Head of caudate nucleus (tissue), 42 donors: ENCODE measurements at regions not wholly inside any gene's neighbourhood (a gene's known extent, or its start where the extent isn't known, plus 50 kb on each side); places are given as distances from the start of the nearest gene placed in this dataset.
A peak's percentile ranks its signal among the peaks of the same experiment; 100 is the strongest.
"Not testable (repeated sequence)": the region's sequence is repeated elsewhere in the genome, so short reads cannot be mapped to it uniquely, and the experiment has no call there.

ENCODE experiments used
- DNase-seq, 42 donors: peaks; one replicate each; pipeline versions ENCODE4 v3.0.0 to v3.0.0-alpha.2; 2020 to 2021; ENCODE audit warnings: mixed read lengths in 7 of 42
- intact Hi-C: fragments of 100-400 bp; cut with DNase I; formaldehyde crosslinking; loops from one replicate; pipeline ENCODE4 v1.15.0; 2022

DNA sequence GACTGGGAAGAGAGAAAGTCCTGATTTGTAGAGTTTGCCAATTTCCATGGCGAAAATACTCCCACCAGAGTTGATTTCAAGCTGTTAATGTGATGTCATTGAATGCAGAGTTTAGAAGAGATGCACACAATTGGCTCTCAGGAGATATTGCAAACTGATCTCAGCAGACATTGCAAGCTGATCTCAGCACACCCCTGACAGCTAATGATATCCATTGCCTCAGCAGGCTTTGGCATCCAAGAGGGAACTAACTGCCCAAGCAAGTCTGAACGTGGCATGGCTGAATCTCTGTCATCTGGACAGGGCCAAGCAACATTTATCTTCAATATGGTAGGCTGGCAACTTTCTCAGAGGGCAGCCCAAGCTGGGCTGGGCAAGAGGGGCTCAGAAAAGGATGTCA, 78.4 kb upstream of the CYP1B1 start:
- intact Hi-C loops = no loop called here
- no peak for DNase-seq

DNA sequence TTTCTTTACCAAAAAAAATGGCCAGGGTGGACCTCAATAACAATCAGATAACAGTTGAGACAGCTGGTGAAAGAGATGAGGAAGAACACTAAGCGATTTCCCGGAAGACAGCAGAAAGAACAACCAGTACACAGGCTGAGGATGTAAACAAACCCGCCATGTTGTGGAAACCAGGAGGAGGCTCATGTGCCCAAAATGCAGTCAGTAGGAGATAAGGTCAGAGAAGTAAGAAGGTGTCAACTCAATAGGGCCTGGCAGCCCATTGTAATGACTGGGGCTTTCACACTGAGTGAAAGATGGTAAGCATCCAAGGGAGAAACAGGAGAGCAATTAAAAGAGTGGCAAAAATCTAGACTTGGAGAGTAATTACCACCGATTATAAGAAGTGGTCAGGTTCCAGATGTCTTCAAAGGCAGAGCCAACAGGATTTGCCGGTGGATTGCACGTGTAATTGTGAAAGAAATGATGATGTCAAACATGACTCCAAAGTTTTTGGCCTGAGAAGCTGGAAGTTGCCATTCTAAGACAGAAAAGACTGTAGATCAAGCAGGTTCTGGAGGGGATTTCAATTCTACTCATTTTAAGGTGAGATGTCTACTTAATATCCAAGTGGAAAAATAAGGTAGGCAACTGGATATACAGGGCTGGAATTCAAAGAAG, 77.7 kb upstream of the CYP1B1 start:
- intact Hi-C loops = no loop called here
- DNase-seq = no peak

DNA sequence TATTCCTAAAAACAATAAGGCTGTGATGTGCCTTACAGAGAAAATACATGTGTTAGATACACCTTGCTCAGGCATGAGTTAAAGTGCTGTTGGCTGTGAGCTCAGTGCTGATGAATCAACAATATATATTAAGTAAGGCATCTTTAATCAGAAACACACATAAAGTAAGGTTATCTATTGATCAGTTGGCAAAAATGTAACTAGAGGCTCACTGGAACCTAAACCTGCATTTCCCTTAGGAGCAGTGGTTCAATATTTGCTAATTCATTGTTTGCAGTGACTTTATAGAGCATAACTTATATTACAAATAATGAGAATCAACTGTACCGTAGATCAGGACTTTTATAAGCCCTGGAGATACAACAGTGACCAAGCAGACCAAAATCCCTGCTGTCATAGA, 77.0 kb upstream of the CYP1B1 start:
- intact Hi-C loops = no loop called here
- DNase-seq = no peak

DNA sequence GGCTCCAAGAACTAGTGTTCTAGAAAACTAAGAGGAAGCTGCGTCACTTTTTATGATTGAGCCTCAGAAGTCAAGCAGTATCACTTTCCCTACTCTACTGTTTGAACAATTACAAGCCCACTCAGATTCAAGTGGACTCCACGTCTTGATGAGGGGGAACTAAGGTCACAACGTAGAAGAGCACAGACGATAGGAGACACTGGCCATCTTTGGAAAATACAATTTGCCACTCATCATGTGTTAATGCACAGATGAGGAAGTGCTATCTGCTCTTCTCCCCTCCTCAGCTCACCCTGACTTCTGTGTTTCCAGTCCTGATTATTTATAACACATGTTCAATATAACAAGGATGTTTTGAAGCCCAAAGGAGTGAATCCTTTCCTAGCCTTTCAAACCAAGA, 76.1 kb upstream of the CYP1B1 start:
- intact Hi-C loops = no loop called here
- no peak for DNase-seq

DNA sequence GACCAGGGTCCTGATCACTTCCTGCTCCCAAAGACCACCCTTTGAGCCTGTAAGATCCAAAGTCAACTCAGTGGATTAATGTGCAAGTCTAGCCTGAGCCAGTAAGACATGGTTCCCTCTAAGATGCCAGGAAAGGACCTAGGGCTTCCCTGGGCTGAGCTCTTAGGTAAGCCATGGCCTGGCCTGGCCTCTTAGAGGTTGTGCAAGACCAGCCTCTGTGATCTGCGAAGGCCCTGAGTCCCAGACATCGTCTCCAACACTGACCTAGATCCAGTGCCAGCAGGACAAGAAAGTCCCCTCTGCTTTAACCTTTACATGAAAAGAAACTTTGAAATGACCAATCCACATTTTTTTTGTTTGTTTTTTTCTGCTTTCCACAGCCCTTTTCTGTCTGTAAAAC, 73.6 kb upstream of the CYP1B1 start:
- no peak for DNase-seq
- intact Hi-C loops = no loop called here

DNA sequence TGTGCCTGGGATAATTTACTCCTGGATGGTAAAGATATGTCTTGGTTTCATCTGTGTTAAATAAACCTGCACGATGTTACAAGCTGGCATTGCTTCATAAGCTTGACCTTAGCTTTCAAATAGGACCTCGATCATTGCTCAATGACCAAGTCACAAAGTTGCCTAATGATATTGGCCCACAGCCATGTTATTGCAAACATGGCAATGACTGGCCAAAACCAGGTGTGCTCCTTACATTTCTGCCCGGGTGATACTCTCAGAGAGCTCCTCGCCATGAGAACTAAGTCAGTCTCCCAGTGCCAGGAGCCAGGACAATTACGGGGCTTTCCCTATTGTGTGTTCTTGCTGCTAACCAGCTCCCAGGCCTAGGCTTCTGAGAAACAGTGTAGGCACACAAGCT, 72.5 kb upstream of the CYP1B1 start:
- DNase-seq = no peak
- intact Hi-C loops = no loop called here

DNA sequence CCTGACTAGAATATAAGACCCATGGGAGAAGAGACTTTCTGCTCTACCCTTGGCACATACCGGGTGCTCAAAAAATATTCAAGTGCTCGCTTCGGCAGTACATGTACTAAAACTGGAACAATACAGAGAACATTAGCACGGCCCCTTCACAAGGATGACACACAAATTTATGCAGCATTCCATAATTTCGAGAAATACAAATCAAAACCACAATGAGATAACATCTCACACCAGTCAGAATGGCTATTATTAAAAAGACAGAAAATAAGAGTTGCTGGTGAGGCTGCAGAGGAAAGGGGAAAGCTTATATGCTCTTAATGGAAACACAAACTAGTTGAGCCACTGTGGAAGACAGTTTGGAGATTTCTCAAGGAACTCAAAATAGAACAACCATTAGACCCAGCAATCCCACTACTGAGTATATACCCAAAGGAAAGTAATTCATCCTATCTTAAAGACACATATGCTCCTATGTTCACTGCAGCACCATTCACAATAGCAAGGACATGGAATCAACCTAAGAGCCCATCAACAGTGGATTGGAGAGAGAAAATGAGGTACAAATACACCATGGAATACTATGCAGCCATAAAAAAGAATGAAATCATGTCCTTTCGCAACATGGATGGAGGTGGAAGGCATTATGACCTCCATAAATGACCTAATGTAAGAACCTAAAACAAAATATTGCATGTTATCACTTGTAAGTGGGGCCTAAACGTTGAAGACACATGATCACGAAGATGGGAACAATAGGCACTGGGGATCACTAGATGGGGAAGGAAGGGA, 71.6 kb upstream of the CYP1B1 start:
- no peak for DNase-seq
- intact Hi-C loops = no loop called here

DNA sequence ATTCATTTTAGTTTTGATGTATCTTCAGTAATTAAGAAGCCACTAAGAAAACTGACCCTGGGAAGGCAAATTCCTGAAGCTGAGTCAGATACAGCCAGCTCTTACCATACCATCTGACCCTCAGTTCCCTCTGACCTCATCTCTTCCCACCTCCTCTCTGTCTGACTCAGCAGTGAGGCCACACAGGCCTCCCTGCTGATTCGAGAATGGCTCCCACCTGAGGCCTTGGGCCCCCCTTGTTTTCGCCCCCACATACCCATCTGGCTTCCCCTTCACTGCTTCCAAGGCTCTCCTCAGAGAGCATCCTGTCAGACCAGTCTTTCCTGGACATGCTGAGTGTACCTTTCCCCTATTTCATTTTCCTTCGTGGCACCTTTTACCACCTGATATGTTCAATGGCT, 71.0 kb upstream of the CYP1B1 start:
- intact Hi-C loops = no loop called here
- no peak for DNase-seq

DNA sequence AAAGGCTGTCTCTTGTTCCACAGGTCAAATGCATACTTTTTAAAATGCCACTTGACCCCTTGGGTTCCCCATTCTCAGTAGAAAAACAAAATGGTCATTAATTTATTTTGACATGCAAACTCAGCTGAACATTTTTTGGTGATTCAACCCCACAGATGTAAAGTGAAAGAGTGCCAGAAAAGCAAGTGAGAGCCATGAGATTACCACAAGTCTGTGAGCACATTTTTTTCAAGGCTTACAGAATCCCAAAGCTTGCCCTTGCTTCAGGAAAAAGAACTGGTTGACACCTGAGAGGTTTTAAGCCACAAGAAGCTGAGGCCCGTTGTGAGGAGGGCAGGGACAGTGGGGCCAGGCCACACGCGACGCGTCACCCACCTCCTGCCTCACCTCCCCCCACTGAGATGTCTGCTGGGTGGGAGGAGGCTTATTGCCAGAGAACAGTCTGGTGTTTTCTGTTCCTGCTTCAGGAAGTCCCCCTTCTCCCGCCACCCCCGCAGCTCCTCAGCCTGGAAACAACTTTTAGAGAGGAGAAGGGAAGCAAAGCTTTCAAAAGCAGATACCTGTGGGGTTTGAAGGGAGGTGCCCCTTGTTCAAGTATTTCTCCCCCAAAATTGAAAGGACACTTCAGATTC, 70.4 kb upstream of the CYP1B1 start:
- DNase-seq = peak in 2 of 42 donors; percentile 8 to 17
- intact Hi-C loops = no loop called here

DNA sequence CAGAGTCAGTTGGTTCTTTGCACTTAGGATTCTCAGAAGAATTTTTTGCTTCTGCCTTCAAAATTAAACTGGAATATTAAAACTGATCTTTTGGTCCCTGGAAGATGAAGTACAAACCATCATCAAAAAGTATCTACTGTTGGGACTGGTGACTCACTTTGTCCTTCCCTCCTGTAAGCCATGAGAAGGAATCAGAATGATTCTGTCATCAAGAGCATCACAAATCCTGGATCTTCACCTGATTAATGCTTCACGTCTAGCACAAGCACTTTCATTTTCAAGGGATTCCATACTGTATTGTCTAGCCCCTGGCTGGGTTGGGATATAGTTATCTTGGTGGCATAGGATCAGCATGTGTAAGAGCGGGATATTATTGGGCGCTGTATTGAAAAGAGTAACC, 69.3 kb upstream of the CYP1B1 start:
- DNase-seq = no peak
- intact Hi-C loops = no loop called here

DNA sequence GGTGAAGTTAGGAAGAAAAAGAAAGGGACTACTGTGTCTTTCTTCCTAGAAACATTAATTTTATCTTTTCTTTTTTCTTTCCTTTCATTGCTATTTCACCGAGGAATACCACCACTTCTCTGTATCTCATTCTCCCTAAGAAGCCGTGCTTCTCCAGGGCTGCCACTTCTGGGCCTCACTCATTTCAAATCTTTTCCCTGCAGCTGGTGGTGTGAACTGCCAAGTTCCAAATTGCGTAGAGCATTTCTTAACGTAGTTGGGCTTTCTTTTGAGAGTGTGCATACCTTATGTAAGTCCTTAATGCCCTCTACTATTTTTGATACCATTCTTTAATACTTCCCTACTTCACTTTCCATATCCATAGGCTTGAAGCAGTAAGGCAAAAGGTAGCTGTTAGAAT, 66.7 kb upstream of the CYP1B1 start:
- intact Hi-C loops = no loop called here
- no peak for DNase-seq

DNA sequence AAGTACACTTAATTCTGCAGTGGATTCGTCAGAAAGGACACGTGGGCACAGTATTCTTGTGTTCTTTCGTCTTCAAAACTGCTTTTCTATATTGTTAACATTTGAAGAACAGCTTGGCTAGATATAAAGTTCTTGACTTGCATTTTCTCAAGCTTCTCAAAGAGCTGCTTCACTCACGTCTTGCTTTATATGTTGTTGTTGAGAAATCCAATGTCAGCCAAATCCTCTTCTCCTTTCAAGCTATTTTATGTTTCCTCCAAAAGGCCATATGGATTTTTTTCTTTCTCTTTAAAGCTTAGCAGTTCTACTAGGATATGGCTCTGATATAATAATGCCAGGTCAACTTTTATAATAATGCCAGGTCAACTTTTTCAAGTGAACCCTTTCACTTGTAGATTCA, 65.5 kb upstream of the CYP1B1 start:
- no peak for DNase-seq
- intact Hi-C loops = no loop called here

DNA sequence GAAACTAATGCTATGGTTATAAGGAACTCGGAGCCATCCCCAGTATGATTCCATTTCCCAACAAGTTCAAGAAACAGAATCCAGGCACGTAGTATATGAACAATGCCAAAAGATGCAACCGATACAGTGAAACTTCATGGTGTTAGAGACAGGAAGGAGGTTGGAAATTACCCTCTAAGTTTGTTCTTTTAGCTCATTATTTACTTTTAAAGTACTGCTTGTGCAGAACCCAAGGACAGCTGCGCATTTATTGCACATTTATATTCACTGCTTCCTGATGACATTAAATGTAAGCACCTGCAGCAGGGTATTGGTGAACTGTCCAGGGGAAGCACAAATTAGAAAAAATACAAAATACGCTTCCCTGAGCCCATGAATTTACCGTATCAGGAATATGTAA, 63.0 kb upstream of the CYP1B1 start:
- intact Hi-C loops = no loop called here

DNA sequence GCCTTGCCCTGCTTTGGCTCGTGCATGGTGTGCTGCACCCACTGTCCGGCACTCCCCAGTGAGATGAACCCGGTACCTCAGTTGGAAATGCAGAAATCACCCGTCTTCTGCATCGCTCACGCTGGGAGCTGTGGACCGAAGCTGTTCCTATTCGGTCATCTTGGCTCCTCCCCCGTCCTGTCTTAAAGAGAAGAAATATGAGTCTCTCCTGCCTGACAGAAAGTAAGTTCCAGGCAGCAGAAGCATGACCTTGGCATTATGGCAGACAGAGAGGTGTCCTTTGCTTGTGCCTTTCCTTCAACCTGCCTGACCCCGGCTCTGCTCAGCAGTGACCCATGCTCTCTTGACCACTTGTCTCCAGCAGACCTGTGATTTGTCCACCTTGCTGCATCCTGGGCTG, 62.5 kb upstream of the CYP1B1 start:
- intact Hi-C loops = no loop called here
- no peak for DNase-seq

More for the DNA sequence above, 63.0 kb upstream of the CYP1B1 start:
- DNase-seq = no peak

DNA sequence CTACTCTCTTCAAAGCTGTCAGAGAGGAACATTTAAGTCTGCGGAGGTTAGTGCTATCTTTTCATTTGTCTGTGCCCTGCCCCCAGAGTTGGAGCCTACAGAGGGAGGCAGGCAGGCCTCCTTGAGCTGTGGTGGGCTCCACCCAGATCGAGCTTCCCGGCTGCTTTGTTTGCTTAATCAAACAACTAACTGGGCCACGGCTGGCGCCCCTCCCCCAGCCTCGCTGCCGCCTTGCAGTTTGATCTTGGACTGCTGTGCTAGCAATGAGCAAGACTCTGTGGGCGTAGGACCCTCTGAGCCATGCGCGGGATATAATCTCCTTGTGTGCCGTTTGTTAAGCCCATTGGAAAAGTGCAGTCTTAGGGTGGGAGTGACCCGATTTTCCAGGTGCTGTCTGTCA, 62.0 kb upstream of the CYP1B1 start:
- DNase-seq, intact Hi-C loops: not testable (repeated sequence)

DNA sequence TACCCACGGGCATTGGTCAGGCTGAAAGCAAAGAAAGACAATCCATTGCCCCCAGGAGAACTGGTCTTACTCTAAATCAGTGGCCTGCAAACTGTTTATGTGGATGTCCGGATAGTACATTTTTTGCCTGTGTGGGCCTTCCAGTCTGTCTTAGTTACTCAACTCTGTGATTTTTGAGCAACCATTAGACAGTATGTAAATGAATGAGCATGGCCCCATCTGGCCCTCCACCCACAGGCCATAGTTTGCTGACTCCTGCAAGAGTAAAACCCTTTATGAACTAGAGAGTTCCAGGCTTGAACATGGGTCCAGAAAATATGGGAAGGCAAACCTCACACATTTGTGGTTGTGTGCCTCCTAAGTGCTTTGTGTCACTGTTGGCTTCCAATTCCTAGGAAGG, 55.7 kb upstream of the CYP1B1 start:
- DNase-seq = no peak
- intact Hi-C loops = no loop called here

DNA sequence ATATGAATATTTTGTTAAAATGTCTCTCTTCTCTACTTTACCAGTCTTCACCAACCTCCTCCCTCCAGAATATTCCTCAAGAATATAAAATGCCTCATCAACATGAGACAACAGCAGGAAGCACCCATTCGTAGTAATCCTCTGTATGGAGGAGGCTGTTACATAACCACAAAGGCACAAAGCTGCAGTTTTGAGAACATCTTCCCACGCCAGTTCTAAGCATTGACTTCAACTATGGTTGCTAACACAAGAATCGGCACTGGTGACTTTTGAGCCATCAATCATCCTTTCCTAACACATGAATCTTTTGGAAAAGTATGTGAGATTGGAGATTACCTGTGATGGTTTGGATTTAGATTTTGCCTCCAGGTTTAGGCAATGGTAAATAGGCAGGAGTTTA, 54.9 kb upstream of the CYP1B1 start:
- intact Hi-C loops = no loop called here
- DNase-seq = peak in 25 of 42 donors; percentile 15 to 83 (median 52)

DNA sequence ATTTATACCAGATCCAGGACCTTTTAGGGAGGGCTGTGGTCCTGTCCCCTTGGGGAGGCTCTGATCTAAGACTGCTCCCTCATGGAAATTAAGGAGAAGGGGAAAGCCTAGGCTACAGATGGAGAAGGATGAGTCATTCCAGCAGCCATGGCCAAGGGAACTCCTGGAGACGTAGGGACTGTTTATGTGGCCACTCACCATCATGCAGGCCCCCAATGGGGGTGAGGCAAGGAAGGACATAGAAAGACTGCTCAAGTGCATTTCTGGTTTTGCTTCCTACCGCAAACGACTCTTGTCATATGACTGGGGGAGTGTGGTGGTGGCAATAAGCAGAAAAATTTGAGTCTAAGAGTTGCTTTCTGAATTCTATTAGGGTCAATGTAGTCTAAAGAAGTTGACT, 54.0 kb upstream of the CYP1B1 start:
- no peak for DNase-seq
- intact Hi-C loops = no loop called here

DNA sequence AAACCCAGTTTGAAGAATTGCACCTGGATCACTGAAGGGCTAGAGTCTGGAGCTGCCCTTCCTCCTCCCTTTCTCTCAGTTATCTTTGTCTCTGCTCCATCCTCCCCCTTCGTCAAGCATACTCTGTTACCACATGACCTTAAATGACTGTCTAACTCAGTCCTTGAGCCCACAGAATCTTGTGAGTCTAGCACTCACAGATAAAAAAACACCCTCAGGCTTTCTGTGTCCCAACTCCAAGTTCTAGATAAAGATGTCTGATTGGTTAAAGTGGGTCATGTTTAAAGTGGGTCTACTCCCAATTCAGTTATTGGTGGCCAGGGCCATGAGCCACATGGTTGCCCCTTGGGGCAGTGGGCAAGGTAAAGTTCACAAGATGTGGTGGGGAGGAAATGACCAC, 53.5 kb upstream of the CYP1B1 start:
- intact Hi-C loops = no loop called here
- no peak for DNase-seq

DNA sequence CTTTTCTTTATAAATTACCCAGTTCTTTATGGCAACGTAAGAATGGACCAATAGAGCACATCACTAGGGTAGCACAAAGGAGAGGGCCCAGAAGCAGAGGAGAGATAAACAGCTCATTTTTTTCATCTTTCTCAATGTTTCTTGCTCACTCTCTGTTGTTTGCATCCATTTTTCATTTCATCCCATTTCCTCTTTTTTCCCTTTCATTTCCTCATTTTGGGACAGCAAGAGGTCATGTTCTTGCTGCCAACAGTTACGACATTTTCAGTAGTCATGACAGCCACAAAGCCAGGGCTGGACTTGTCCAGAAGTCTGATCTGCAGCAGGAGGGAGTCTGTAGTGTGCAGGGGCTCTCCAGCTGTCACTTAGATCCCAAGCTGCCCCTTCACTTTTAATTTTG, 52.7 kb upstream of the CYP1B1 start:
- intact Hi-C loops = no loop called here
- DNase-seq = peak in 10 of 42 donors; percentile 10 to 53 (median 28)

DNA sequence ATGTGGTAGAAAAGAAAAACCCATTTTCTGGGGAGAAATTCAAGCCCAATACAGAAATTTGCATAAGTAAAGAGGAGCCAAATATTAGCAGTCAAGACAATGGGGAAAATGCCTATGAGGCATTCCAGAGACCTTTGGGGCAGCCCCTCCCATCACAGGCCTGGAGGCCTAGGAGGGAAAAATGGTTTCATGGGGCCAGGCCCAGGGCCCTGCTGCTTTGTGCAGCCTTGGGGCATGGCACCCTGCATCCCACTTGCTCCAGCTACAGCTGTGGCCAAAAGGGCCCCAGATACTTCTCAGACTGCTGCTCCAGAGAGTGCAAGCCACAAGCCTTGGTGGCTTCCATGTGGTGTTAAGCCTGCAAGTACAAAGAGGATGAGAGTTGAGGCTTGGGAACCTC, 51.3 kb upstream of the CYP1B1 start:
- intact Hi-C loops = no loop called here
- no peak for DNase-seq
